Immature natural killer cell (primary cell): ENCODE measurements at regions not wholly inside any gene's neighbourhood (a gene's known extent, or its start where the extent isn't known, plus 50 kb on each side); places are given as distances from the start of the nearest gene placed in this dataset.

Experiments used
- DNase-seq, 3 donors: peaks; one replicate each; pipeline ENCODE4 v3.0.0; 2022; ENCODE audit warnings: mixed read lengths in 1 of 3
- H3K27ac Mint-ChIP-seq, 6 donors: one replicate each; pipeline ENCODE4 v1.8.0; 2020; ENCODE audit warnings: mixed read lengths in 6 of 6, mild to moderate bottlenecking in 5 of 6, inconsistent platforms in 4 of 6, moderate library complexity in 3 of 6
- H3K27me3 Mint-ChIP-seq, 3 donors: one replicate each; pipeline ENCODE4 v1.8.0; 2020 to 2021; ENCODE audit warnings: low read depth in 3 of 3, mild to moderate bottlenecking in 3 of 3, mixed read lengths in 3 of 3, moderate library complexity in 3 of 3, inconsistent platforms in 1 of 3
- H3K36me3 Mint-ChIP-seq, 3 donors: one replicate each; pipeline ENCODE4 v1.8.0; 2020; ENCODE audit warnings: mixed read lengths in 3 of 3, inconsistent platforms in 2 of 3, mild to moderate bottlenecking in 2 of 3
- H3K4me1 Mint-ChIP-seq, 2 donors: one replicate each; pipeline ENCODE4 v1.8.0; 2020; ENCODE audit warnings: inconsistent platforms in 2 of 2, mild to moderate bottlenecking in 2 of 2, mixed read lengths in 2 of 2, moderate library complexity in 1 of 2
- H3K4me3 Mint-ChIP-seq, 5 donors: one replicate each; pipeline ENCODE4 v1.8.0; 2020; ENCODE audit warnings: mild to moderate bottlenecking in 5 of 5, mixed read lengths in 5 of 5, inconsistent platforms in 3 of 5, moderate library complexity in 3 of 5
- H3K9me3 Mint-ChIP-seq, 6 donors: one replicate each; pipeline ENCODE4 v1.8.0; 2020; ENCODE audit warnings: mild to moderate bottlenecking in 6 of 6, mixed read lengths in 6 of 6, inconsistent platforms in 4 of 6, moderate library complexity in 3 of 6

DNA sequence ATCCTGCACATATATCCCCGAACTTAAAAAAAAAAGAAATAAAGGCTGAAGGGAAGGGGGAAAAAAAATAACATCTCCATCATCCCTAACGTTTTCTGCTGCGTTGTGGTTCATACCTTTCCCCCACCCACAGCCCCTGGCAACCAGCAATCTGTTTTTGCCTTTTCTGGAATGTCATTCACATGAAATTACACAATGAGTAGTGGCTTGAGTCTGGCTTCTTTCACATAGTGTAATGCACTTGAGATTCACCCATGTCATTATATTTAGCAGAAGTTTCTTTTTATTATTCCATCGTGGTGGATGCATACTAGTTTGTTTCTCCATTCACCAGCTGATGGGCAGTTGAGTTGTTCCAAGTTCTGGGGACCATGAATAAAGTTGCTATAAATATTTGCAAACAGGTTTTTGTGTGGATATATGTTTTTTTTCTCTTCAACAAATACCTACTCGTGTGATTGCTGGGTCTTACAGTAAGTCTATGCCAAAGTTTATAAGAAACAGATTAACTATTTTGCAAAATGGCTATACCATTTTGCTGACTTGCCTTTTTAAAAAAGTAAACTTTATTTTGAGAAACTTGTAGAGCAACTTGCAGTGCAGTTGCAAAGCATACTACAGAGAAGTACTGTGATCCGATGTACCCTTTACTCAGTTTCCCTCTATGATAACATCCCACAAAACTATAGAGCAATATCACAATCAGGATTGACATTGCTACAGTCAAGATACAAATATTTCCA is 322.5 kb downstream of the LPIN1 start:
- peaks cover 0 to 6% (median under 1%) of the 10 kb centered on the region in 6 donors for H3K9me3 Mint-ChIP-seq
- no peak overlapping the region for H3K27ac Mint-ChIP-seq
- peaks cover 0 to 8% (median 5%) of the 10 kb centered on the region in 3 donors for H3K36me3 Mint-ChIP-seq
- H3K4me3 Mint-ChIP-seq, result no peak overlapping the region
- no peak for DNase-seq
- H3K27me3 Mint-ChIP-seq, result peaks cover 5 to 17% (median 14%) of the 10 kb centered on the region in 3 donors
- peaks cover 70 to 74% of the 10 kb centered on the region in 2 donors for H3K4me1 Mint-ChIP-seq

DNA sequence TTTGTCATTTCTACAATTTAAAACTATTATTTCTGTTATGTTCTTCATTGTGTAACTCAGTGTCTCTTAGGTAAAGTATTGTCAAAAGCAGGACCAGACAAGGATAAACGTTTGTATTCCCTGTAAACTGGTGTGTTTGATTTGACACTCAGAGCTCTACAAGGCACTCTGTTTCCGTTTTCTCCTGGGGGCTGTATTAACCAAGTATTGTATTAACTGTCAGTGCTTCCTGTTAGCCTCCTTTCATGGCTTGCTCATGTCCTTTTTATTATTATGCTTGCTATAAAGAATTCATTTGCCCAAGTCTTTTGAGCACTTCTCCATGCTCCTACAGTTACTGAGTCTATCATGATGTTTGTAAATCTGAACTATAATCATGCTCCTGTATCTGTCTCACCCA is 323.7 kb downstream of the LPIN1 start:
- peaks cover 0 to 6% (median 3%) of the 10 kb centered on the region in 3 donors for H3K36me3 Mint-ChIP-seq
- peak overlapping the region in 1 of 6 donors; percentile 32 for H3K27ac Mint-ChIP-seq
- no peak overlapping the region for H3K4me3 Mint-ChIP-seq
- peaks cover 2 to 23% (median 14%) of the 10 kb centered on the region in 3 donors for H3K27me3 Mint-ChIP-seq
- H3K4me1 Mint-ChIP-seq, result peaks cover 70 to 71% of the 10 kb centered on the region in 2 donors
- no peak for DNase-seq
- peaks cover 0 to 3% (median 0%) of the 10 kb centered on the region in 6 donors for H3K9me3 Mint-ChIP-seq

DNA sequence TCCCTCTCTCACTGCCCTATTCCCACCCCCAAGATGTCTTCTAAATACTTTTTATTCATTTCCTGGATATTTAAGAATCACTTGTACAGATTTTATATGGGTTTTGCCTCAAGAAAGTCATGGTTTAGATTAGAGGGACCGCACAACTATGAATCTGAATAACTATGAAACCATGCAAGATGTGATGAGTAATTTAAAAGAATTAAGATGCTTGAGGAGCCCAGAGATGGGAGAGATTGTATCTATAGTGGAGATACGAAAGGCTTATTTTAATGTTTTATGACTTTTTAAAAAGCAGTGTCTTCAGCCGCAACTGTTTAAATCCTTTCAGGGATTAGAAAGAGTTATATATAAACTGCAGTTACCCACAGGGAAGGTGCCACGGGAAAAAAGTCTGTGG is 324.1 kb downstream of the LPIN1 start:
- Mint-ChIP-seq H3K4me1 (peaks cover 65 to 67% of the 10 kb centered on the region in 2 donors), H3K36me3 (peaks cover 0 to 3% (median 0%) of the 10 kb centered on the region in 3 donors), H3K9me3 (peaks cover 0 to 3% (median 0%) of the 10 kb centered on the region in 6 donors), H3K4me3 (no peak overlapping the region), H3K27me3 (peaks cover 2 to 24% (median 13%) of the 10 kb centered on the region in 3 donors), H3K27ac (peak overlapping the region in 1 of 6 donors; percentile 32)
- DNase-seq, result no peak

- H3K9me3 Mint-ChIP-seq, result peaks cover 0 to 3% (median 0%) of the 10 kb centered on the region in 6 donors
- DNase-seq, result no peak
- H3K27me3 Mint-ChIP-seq, result peaks cover 3 to 28% (median 13%) of the 10 kb centered on the region in 3 donors
- H3K27ac Mint-ChIP-seq, result no peak overlapping the region
- peak overlapping the region in 2 of 5 donors; percentile 17 to 18 for H3K4me3 Mint-ChIP-seq
- peaks cover 0 to 3% (median 0%) of the 10 kb centered on the region in 3 donors for H3K36me3 Mint-ChIP-seq
- peaks cover 59% of the 10 kb centered on the region in 2 donors for H3K4me1 Mint-ChIP-seq
These were observed 324.9 kb downstream of the LPIN1 start for GRCh38 chr2:12071318-12071717.

- peak; percentile 31 to 49 (median 47) for DNase-seq
- H3K27me3 Mint-ChIP-seq, result peaks cover 4 to 26% (median 14%) of the 10 kb centered on the region in 3 donors
- peaks cover 0 to 3% (median 0%) of the 10 kb centered on the region in 6 donors for H3K9me3 Mint-ChIP-seq
- peaks cover 51 to 55% of the 10 kb centered on the region in 2 donors for H3K4me1 Mint-ChIP-seq
- H3K4me3 Mint-ChIP-seq, result peak overlapping the region; percentile 32 to 76 (median 63)
- H3K36me3 Mint-ChIP-seq, result no peaks in the 10 kb centered on the region
- H3K27ac Mint-ChIP-seq, result peak overlapping the region in 4 of 6 donors; percentile 59 to 75 (median 68)
These were observed 326.9 kb downstream of the LPIN1 start for GRCh38 chr2:12073217-12073852.

- Mint-ChIP-seq H3K9me3 (peaks cover 0 to 3% (median 0%) of the 10 kb centered on the region in 6 donors), H3K27ac (peak overlapping the region in 5 of 6 donors; percentile 47 to 75 (median 62)), H3K27me3 (peaks cover 6 to 26% (median 12%) of the 10 kb centered on the region in 3 donors), H3K4me1 (peaks cover 49 to 55% of the 10 kb centered on the region in 2 donors), H3K36me3 (peaks cover 0 to under 1% (median 0%) of the 10 kb centered on the region in 3 donors), H3K4me3 (peak overlapping the region; percentile 32 to 76 (median 63))
- peak; percentile 44 to 51 (median 51) for DNase-seq
These were observed 327.9 kb downstream of the LPIN1 start for GRCh38 chr2:12074126-12074844.

- peaks cover 0 to 3% (median 0%) of the 10 kb centered on the region in 6 donors for H3K9me3 Mint-ChIP-seq
These were observed 328.4 kb downstream of the LPIN1 start for GRCh38 chr2:12074845-12075217.

GRCh38 chr2:12075603-12076002 is 329.2 kb downstream of the LPIN1 start:
- peaks cover 0 to 3% (median 0%) of the 10 kb centered on the region in 3 donors for H3K36me3 Mint-ChIP-seq
- peaks cover 0 to 1% (median 0%) of the 10 kb centered on the region in 6 donors for H3K9me3 Mint-ChIP-seq
- peaks cover 39 to 49% of the 10 kb centered on the region in 2 donors for H3K4me1 Mint-ChIP-seq
- no peak overlapping the region for H3K27ac Mint-ChIP-seq
- peaks cover 6 to 34% (median 12%) of the 10 kb centered on the region in 3 donors for H3K27me3 Mint-ChIP-seq
- H3K4me3 Mint-ChIP-seq, result no peak overlapping the region
- no peak for DNase-seq

More at GRCh38 chr2:12074845-12075217, 328.4 kb downstream of the LPIN1 start:
- Mint-ChIP-seq H3K27me3 (peaks cover 6 to 29% (median 12%) of the 10 kb centered on the region in 3 donors), H3K36me3 (peaks cover 0 to 3% (median 0%) of the 10 kb centered on the region in 3 donors), H3K4me3 (no peak overlapping the region), H3K4me1 (peaks cover 44 to 55% of the 10 kb centered on the region in 2 donors), H3K27ac (peak overlapping the region in 2 of 6 donors; percentile 24 to 73)
- DNase-seq, result no peak

DNA sequence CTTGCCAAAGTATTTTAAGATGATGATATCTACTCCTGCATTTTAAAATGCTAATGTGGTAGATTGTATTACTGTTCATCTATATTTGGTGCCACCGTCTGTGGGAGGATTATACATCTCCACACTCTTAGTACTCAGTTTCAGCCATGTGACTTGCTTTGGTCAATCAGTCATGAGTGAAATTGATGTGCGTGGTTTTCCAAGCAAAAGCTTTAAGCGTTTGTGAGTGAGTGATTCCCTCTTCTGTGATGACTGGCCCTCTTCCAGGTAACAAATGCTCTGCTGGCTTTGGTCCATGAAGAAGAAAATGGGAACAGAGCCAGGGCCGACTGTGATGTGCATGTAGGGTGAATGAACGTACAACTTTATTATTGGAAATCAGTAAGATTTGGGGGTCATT is 330.4 kb downstream of the LPIN1 start:
- H3K4me3 Mint-ChIP-seq, result no peak overlapping the region
- peaks cover 0 to 3% (median 0%) of the 10 kb centered on the region in 3 donors for H3K36me3 Mint-ChIP-seq
- H3K9me3 Mint-ChIP-seq, result no peaks in the 10 kb centered on the region
- H3K4me1 Mint-ChIP-seq, result peaks cover 36 to 50% of the 10 kb centered on the region in 2 donors
- H3K27me3 Mint-ChIP-seq, result peaks cover 6 to 37% (median 11%) of the 10 kb centered on the region in 3 donors
- H3K27ac Mint-ChIP-seq, result no peak overlapping the region
- DNase-seq, result no peak

GRCh38 chr2:12080360-12080759 is 333.9 kb downstream of the LPIN1 start:
- DNase-seq, result no peak
- peaks cover 5 to 25% (median 6%) of the 10 kb centered on the region in 3 donors for H3K27me3 Mint-ChIP-seq
- H3K27ac Mint-ChIP-seq, result no peak overlapping the region
- peaks cover 0 to 3% (median 0%) of the 10 kb centered on the region in 3 donors for H3K36me3 Mint-ChIP-seq
- H3K4me1 Mint-ChIP-seq, result peaks cover 16 to 27% of the 10 kb centered on the region in 2 donors
- H3K9me3 Mint-ChIP-seq, result no peaks in the 10 kb centered on the region
- no peak overlapping the region for H3K4me3 Mint-ChIP-seq

DNA sequence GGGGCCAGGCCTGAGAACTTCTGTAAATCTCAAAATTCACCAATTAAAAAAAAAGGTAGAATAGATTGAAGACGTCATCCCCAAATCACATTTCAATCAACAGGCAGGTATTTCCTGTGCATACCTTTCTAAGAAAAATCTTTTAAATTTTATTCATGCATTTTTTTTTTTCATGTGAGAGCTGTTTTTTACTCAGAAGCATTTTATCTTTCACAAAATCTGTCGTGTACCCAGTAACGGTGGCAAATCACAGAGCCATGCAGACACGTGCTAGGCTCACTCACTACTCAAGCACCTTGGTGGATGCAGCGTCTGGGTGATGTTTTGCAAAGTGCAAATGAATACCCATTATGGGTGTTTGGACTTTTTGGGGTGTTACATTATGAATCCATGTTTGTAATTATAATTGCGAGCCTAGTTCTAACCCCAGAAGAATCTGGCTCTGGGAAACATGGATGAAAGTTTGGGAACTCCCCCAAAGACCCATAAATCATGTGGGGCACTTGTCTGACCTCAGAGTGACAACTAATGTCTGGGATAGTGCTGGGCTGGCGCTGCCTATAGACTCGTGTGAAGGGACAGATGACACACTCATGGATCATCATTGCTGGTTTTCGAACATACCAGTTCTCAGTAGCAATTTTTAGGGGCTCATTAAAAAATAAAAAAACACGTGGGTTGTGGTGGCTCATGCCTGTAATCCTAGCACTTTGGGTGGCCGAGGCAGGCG is 335.2 kb downstream of the LPIN1 start:
- peaks cover 16 to 27% of the 10 kb centered on the region in 2 donors for H3K4me1 Mint-ChIP-seq
- no peaks in the 10 kb centered on the region for H3K9me3 Mint-ChIP-seq
- peaks cover 4 to 24% (median 6%) of the 10 kb centered on the region in 3 donors for H3K27me3 Mint-ChIP-seq
- no peak for DNase-seq
- no peak overlapping the region for H3K4me3 Mint-ChIP-seq
- peaks cover 0 to 3% (median 0%) of the 10 kb centered on the region in 3 donors for H3K36me3 Mint-ChIP-seq
- no peak overlapping the region for H3K27ac Mint-ChIP-seq

GRCh38 chr2:12083081-12083581 is 336.7 kb downstream of the LPIN1 start:
- Mint-ChIP-seq H3K27ac (no peak overlapping the region), H3K27me3 (peaks cover 3 to 24% (median 4%) of the 10 kb centered on the region in 3 donors), H3K36me3 (peaks cover 0 to 3% (median 0%) of the 10 kb centered on the region in 3 donors), H3K4me1 (peaks cover 13 to 16% of the 10 kb centered on the region in 2 donors), H3K4me3 (no peak overlapping the region), H3K9me3 (no peaks in the 10 kb centered on the region)
- DNase-seq, result no peak
